ENCODE measurements at regions not wholly inside any gene's neighbourhood (a gene's known extent, or its start where the extent isn't known, plus 50 kb on each side); places are given as distances from the start of the nearest gene placed in this dataset.
"Not testable (repeated sequence)": the region's sequence is repeated elsewhere in the genome, so short reads cannot be mapped to it uniquely, and the experiment has no call there.

GRCh38 chr21:35162831-35163230 is 113.7 kb upstream of the RUNX1 start:
- no peak for FAIRE-seq

GRCh38 chr21:35159881-35160280 is 110.8 kb upstream of the RUNX1 start:
- FAIRE-seq (no peak), DNase-seq (ENCODE audit: extremely low spot score, insufficient read length, low read depth) (no peak)

More at GRCh38 chr21:35162831-35163230, 113.7 kb upstream of the RUNX1 start:
- no peak for DNase-seq (ENCODE audit: extremely low spot score, insufficient read length, low read depth)

GRCh38 chr21:35157374-35157773 is 108.3 kb upstream of the RUNX1 start:
- not testable (repeated sequence) for DNase-seq (ENCODE audit: extremely low spot score, insufficient read length, low read depth); FAIRE-seq

GRCh38 chr21:35156293-35157278 is 107.5 kb upstream of the RUNX1 start:
- DNase-seq (ENCODE audit: extremely low spot score, insufficient read length, low read depth) (no peak), FAIRE-seq (no peak)

- FAIRE-seq (no peak), DNase-seq (ENCODE audit: extremely low spot score, insufficient read length, low read depth) (no peak)
These were observed 105.7 kb upstream of the RUNX1 start for GRCh38 chr21:35154788-35155187.

GRCh38 chr21:35153671-35154070 is 104.6 kb upstream of the RUNX1 start:
- no peak for FAIRE-seq
- DNase-seq (ENCODE audit: extremely low spot score, insufficient read length, low read depth) = no peak

GRCh38 chr21:35150562-35151226 is 101.6 kb upstream of the RUNX1 start:
- FAIRE-seq (no peak), DNase-seq (ENCODE audit: extremely low spot score, insufficient read length, low read depth) (no peak)

GRCh38 chr21:35149698-35150097 is 100.6 kb upstream of the RUNX1 start:
- FAIRE-seq = no peak

GRCh38 chr21:35147439-35147838 is 98.3 kb upstream of the RUNX1 start:
- DNase-seq (ENCODE audit: extremely low spot score, insufficient read length, low read depth) (no peak), FAIRE-seq (no peak)

More at GRCh38 chr21:35149698-35150097, 100.6 kb upstream of the RUNX1 start:
- DNase-seq (ENCODE audit: extremely low spot score, insufficient read length, low read depth) = no peak

GRCh38 chr21:35145626-35146233 is 96.6 kb upstream of the RUNX1 start:
- FAIRE-seq = no peak
- DNase-seq (ENCODE audit: extremely low spot score, insufficient read length, low read depth) = no peak

- DNase-seq (ENCODE audit: extremely low spot score, insufficient read length, low read depth) (no peak), FAIRE-seq (no peak)
These were observed 95.9 kb upstream of the RUNX1 start for GRCh38 chr21:35144978-35145377.

- no peak for DNase-seq (ENCODE audit: extremely low spot score, insufficient read length, low read depth)
- FAIRE-seq = no peak
These were observed 93.1 kb upstream of the RUNX1 start for GRCh38 chr21:35142036-35142815.

- FAIRE-seq = no peak
These were observed 90.2 kb upstream of the RUNX1 start for GRCh38 chr21:35139382-35139715.

GRCh38 chr21:35138665-35139381 is 89.7 kb upstream of the RUNX1 start:
- FAIRE-seq (no peak), DNase-seq (ENCODE audit: extremely low spot score, insufficient read length, low read depth) (no peak)

More at GRCh38 chr21:35139382-35139715, 90.2 kb upstream of the RUNX1 start:
- DNase-seq (ENCODE audit: extremely low spot score, insufficient read length, low read depth) = no peak

GRCh38 chr21:35136586-35137219 is 87.6 kb upstream of the RUNX1 start:
- FAIRE-seq = no peak
- no peak for DNase-seq (ENCODE audit: extremely low spot score, insufficient read length, low read depth)

GRCh38 chr21:35136106-35136505 is 87.0 kb upstream of the RUNX1 start:
- no peak for FAIRE-seq
- DNase-seq (ENCODE audit: extremely low spot score, insufficient read length, low read depth) = no peak

- no peak for FAIRE-seq
- no peak for DNase-seq (ENCODE audit: extremely low spot score, insufficient read length, low read depth)
These were observed 86.4 kb upstream of the RUNX1 start for GRCh38 chr21:35135481-35135880.

- no peak for DNase-seq (ENCODE audit: extremely low spot score, insufficient read length, low read depth)
- no peak for FAIRE-seq
These were observed 85.2 kb upstream of the RUNX1 start for GRCh38 chr21:35134309-35134708.

- FAIRE-seq = no peak
These were observed 79.4 kb upstream of the RUNX1 start for GRCh38 chr21:35128536-35128935.

More at GRCh38 chr21:35128536-35128935, 79.4 kb upstream of the RUNX1 start:
- DNase-seq (ENCODE audit: extremely low spot score, insufficient read length, low read depth) = no peak
